HEK293 (cell line): ENCODE measurements at regions not wholly inside any gene's neighbourhood (a gene's known extent, or its start where the extent isn't known, plus 50 kb on each side); places are given as distances from the start of the nearest gene placed in this dataset.

Experiments used
- CTCF ChIA-PET: fragments of 350-600 bp; formaldehyde crosslinking; extraction: SDS; loops from one replicate; lab custom pipeline; 2021; ENCODE audit warnings: antibody characterized with exemption; lab: Yijun Ruan, JAX
- POLR2A ChIA-PET: fragments of 300-600 bp; formaldehyde crosslinking; extraction: SDS; loops from one replicate; lab custom pipeline; 2020; ENCODE audit warnings: antibody characterized with exemption, inconsistent platforms; lab: Yijun Ruan, JAX
- H3K27ac ChIP-seq: fragments of 200-500 bp; sonication (Bioruptor generic); 2 replicates; pipeline ENCODE4 v1.5.1; 2014; ENCODE audit warnings: low read depth, low read length, control low read depth, inconsistent platforms; ENCODE audit errors: extremely low read depth
- H3K36me3 ChIP-seq, 2 experiments: fragments of 200-500 bp in 1 of 2; sonication (Bioruptor generic) in 1 of 2; 1 replicate in 1 of 2; 2 replicates in 1 of 2; pipeline ENCODE4 v1.5.1; 2014 to 2017; ENCODE audit warnings: inconsistent platforms in 2 of 2, low read length in 2 of 2; ENCODE audit not compliant: control insufficient read depth in 2 of 2, insufficient read depth in 1 of 2
- H3K4me1 ChIP-seq: fragments of 200-500 bp; sonication (Bioruptor generic); 2 replicates; pipeline ENCODE4 v1.5.1; 2014; ENCODE audit warnings: mild to moderate bottlenecking, low read length, inconsistent platforms; ENCODE audit not compliant: control insufficient read depth, insufficient read depth
- H3K4me3 ChIP-seq: 2 replicates; pipeline ENCODE4 v1.5.1; 2011; ENCODE audit warnings: low read depth, mild to moderate bottlenecking, control low read depth, low read length, moderate library complexity
- H3K9me3 ChIP-seq: fragments of 200-500 bp; sonication (Bioruptor generic); 2 replicates; pipeline ENCODE4 v1.5.1; 2014; ENCODE audit warnings: low read depth, low read length, inconsistent platforms; ENCODE audit not compliant: control insufficient read depth, insufficient read depth
- REPIN1 ChIP-seq: fragments of 450-650 bp; formaldehyde crosslinking; IDR thresholded peaks from 2 replicates; pipeline ENCODE4 v1.5.1; 2017; ENCODE audit warnings: missing biosample characterization, missing genetic modification characterization, low read depth
- REST ChIP-seq: fragments of 450-650 bp; formaldehyde crosslinking; IDR thresholded peaks from 2 replicates; pipeline ENCODE4 v1.5.1; 2016; ENCODE audit warnings: missing biosample characterization, missing genetic modification characterization
- ZBTB17 ChIP-seq: fragments of 450-650 bp; formaldehyde crosslinking; IDR thresholded peaks from 2 replicates; pipeline ENCODE4 v1.5.1; 2016; ENCODE audit warnings: missing biosample characterization, missing genetic modification characterization
- ZBTB49 ChIP-seq: fragments of 450-650 bp; formaldehyde crosslinking; IDR thresholded peaks from 2 replicates; pipeline ENCODE4 v1.5.1; 2016; ENCODE audit warnings: missing biosample characterization, missing genetic modification characterization, low read depth
- ZNF202 ChIP-seq: fragments of 450-650 bp; formaldehyde crosslinking; IDR thresholded peaks from 2 replicates; pipeline ENCODE4 v1.5.1; 2016; ENCODE audit warnings: missing biosample characterization, missing genetic modification characterization, borderline replicate concordance
- ZNF248 ChIP-seq: fragments of 450-650 bp; formaldehyde crosslinking; IDR thresholded peaks from 2 replicates; pipeline ENCODE4 v1.5.1; 2017; ENCODE audit warnings: missing biosample characterization, missing genetic modification characterization
- ZNF266 ChIP-seq: fragments of 450-650 bp; formaldehyde crosslinking; IDR thresholded peaks from 2 replicates; pipeline ENCODE4 v1.5.1; 2016; ENCODE audit warnings: missing biosample characterization, missing genetic modification characterization, low read depth
- ZNF362 ChIP-seq: fragments of 450-650 bp; formaldehyde crosslinking; IDR thresholded peaks from 2 replicates; pipeline ENCODE4 v1.5.1; 2016; ENCODE audit warnings: missing biosample characterization, missing genetic modification characterization
- ZNF501 ChIP-seq: fragments of 450-650 bp; formaldehyde crosslinking; IDR thresholded peaks from 2 replicates; pipeline ENCODE4 v1.5.1; 2016; ENCODE audit warnings: missing biosample characterization, missing genetic modification characterization
- ZNF530 ChIP-seq: fragments of 450-650 bp; formaldehyde crosslinking; IDR thresholded peaks from 2 replicates; pipeline ENCODE4 v1.5.1; 2016; ENCODE audit warnings: low read depth, missing biosample characterization, missing genetic modification characterization
- ZNF621 ChIP-seq: fragments of 450-650 bp; formaldehyde crosslinking; IDR thresholded peaks from 2 replicates; pipeline ENCODE4 v1.5.1; 2017; ENCODE audit warnings: missing biosample characterization, missing genetic modification characterization
- ZNF664 ChIP-seq: fragments of 450-650 bp; formaldehyde crosslinking; IDR thresholded peaks from 2 replicates; pipeline ENCODE4 v1.5.1; 2016; ENCODE audit warnings: missing biosample characterization, missing genetic modification characterization
- ZNF704 ChIP-seq: fragments of 450-650 bp; formaldehyde crosslinking; IDR thresholded peaks from 2 replicates; pipeline ENCODE4 v1.5.1; 2016; ENCODE audit warnings: missing biosample characterization, missing genetic modification characterization
- ZSCAN5A ChIP-seq: fragments of 450-650 bp; formaldehyde crosslinking; IDR thresholded peaks from 2 replicates; pipeline ENCODE4 v1.5.1; 2016; ENCODE audit warnings: missing biosample characterization, missing genetic modification characterization

- TF ChIP-seq ZNF362 (tag by site-specific recombination), result no peak
These were observed 58.6 kb upstream of the VRK2 start (continued) for GRCh38 chr2:57987835-57988573.

GRCh38 chr2:57990118-57990725 lies 56.4 kb upstream of the VRK2 start:
- no peak overlapping the region for H3K27ac ChIP-seq
- no peaks in the 10 kb centered on the region for H3K4me1 ChIP-seq
- TF ChIP-seq ZNF248 (no peak), ZNF664 (tag by site-specific recombination) (no peak), ZNF202 (tag by site-specific recombination) (no peak), ZBTB49 (tag by site-specific recombination) (no peak), ZNF704 (tag by site-specific recombination) (no peak), ZSCAN5A (tag by site-specific recombination) (no peak), ZNF530 (tag by site-specific recombination) (no peak), ZBTB17 (tag by site-specific recombination) (no peak), ZNF501 (tag by site-specific recombination) (no peak), REST (tag by site-specific recombination) (no peak), ZNF266 (tag by site-specific recombination) (no peak), ZNF621 (tag by site-specific recombination) (no peak), REPIN1 (no peak)
- H3K36me3 ChIP-seq, result no peaks in the 10 kb centered on the region
- no peak overlapping the region for H3K4me3 ChIP-seq
- ChIA-PET POLR2A (no interaction called here), CTCF (interaction anchor here (0.6 to 0.7 kb wide), 2 partner anchors 11 to 1701 kb away, joined by 3 to 4 read pairs; no protein-coding TSS in a partner anchor)
- no peaks in the 10 kb centered on the region for H3K9me3 ChIP-seq
